ENCODE measurements at regions not wholly inside any gene's neighbourhood (a gene's known extent, or its start where the extent isn't known, plus 50 kb on each side); places are given as distances from the start of the nearest gene placed in this dataset.

GRCh38 chr2:199586646-199587045, 128.9 kb upstream of the SATB2 start:
- H3K36me3 Mint-ChIP-seq, result no peaks in the 10 kb centered on the region
- peaks cover 40% of the 10 kb centered on the region for H3K4me1 Mint-ChIP-seq (ENCODE audit: unreplicated experiment)
- no peak for TF ChIP-seq CTCF (conservative IDR thresholded peaks at IDR 0.05)
- H3K27ac Mint-ChIP-seq, result no peak overlapping the region
- DNase-seq (ENCODE audit: extremely low spot score, unreplicated experiment), result no peak
- H3K27me3 Mint-ChIP-seq, result peaks cover 29% of the 10 kb centered on the region
- H3K9me3 Mint-ChIP-seq, result no peaks in the 10 kb centered on the region
- H3K4me3 Mint-ChIP-seq, result no peak overlapping the region

- no peaks in the 10 kb centered on the region for H3K36me3 Mint-ChIP-seq
- H3K27me3 Mint-ChIP-seq, result peaks cover 33% of the 10 kb centered on the region
- peaks cover 25% of the 10 kb centered on the region for H3K4me1 Mint-ChIP-seq (ENCODE audit: unreplicated experiment)
- H3K9me3 Mint-ChIP-seq, result no peaks in the 10 kb centered on the region
- no peak for DNase-seq (ENCODE audit: extremely low spot score, unreplicated experiment)
- no peak for TF ChIP-seq CTCF (conservative IDR thresholded peaks at IDR 0.05)
- H3K27ac Mint-ChIP-seq, result no peak overlapping the region
- H3K4me3 Mint-ChIP-seq, result no peak overlapping the region
Measured at GRCh38 chr2:199583676-199584075, 125.9 kb upstream of the SATB2 start.

DNA sequence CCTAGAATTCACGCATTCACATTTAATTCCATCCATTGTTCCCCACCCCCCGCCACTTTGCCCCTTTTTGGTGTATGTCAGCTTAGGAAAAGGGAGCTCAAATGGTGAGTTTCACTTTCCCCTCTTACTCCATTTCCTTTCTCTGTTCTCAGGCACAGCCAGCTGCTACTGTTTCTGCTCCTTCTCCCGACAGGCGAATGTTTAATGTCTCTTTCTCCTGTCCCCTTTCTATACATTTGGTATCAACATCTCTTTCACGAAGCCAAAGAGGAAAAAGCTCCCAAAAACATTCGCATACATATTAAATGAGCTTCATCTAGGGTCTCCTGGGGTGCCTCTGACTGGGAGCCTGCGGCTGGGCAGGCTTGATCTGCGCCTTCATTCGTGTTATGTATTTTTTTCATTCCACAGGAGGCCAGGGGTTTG, 124.2 kb upstream of the SATB2 start:
- Mint-ChIP-seq H3K27me3 (peaks cover 29% of the 10 kb centered on the region), H3K36me3 (no peaks in the 10 kb centered on the region), H3K27ac (no peak overlapping the region), H3K9me3 (no peaks in the 10 kb centered on the region), H3K4me1 (ENCODE audit: unreplicated experiment) (peaks cover 19% of the 10 kb centered on the region), H3K4me3 (peak overlapping the region; percentile 72)
- no peak for TF ChIP-seq CTCF (conservative IDR thresholded peaks at IDR 0.05)
- DNase-seq (ENCODE audit: extremely low spot score, unreplicated experiment), result no peak

GRCh38 chr2:199581408-199581807, 123.7 kb upstream of the SATB2 start:
- peaks cover 27% of the 10 kb centered on the region for H3K27me3 Mint-ChIP-seq
- H3K4me3 Mint-ChIP-seq, result peak overlapping the region; percentile 72
- DNase-seq (ENCODE audit: extremely low spot score, unreplicated experiment), result no peak
- no peaks in the 10 kb centered on the region for H3K9me3 Mint-ChIP-seq
- peaks cover 14% of the 10 kb centered on the region for H3K4me1 Mint-ChIP-seq (ENCODE audit: unreplicated experiment)
- H3K27ac Mint-ChIP-seq, result no peak overlapping the region
- no peaks in the 10 kb centered on the region for H3K36me3 Mint-ChIP-seq
- TF ChIP-seq CTCF (conservative IDR thresholded peaks at IDR 0.05), result no peak

GRCh38 chr2:199575416-199575815, 117.7 kb upstream of the SATB2 start:
- no peak for DNase-seq (ENCODE audit: extremely low spot score, unreplicated experiment)
- Mint-ChIP-seq H3K9me3 (no peaks in the 10 kb centered on the region), H3K27me3 (peaks cover 11% of the 10 kb centered on the region), H3K4me3 (no peak overlapping the region), H3K36me3 (no peaks in the 10 kb centered on the region), H3K27ac (no peak overlapping the region), H3K4me1 (ENCODE audit: unreplicated experiment) (no peaks in the 10 kb centered on the region)
- TF ChIP-seq CTCF (conservative IDR thresholded peaks at IDR 0.05), result no peak

- no peaks in the 10 kb centered on the region for H3K36me3 Mint-ChIP-seq
Measured at GRCh38 chr2:199572571-199572970, 114.8 kb upstream of the SATB2 start.

More at GRCh38 chr2:199572571-199572970, 114.8 kb upstream of the SATB2 start:
- no peak for DNase-seq (ENCODE audit: extremely low spot score, unreplicated experiment)
- Mint-ChIP-seq H3K27ac (no peak overlapping the region), H3K4me3 (no peak overlapping the region), H3K27me3 (peaks cover 6% of the 10 kb centered on the region), H3K9me3 (no peaks in the 10 kb centered on the region), H3K4me1 (ENCODE audit: unreplicated experiment) (peaks cover 4% of the 10 kb centered on the region)
- TF ChIP-seq CTCF (conservative IDR thresholded peaks at IDR 0.05), result no peak
